HCT116 (cell line): ENCODE measurements at regions not wholly inside any gene's neighbourhood (a gene's known extent, or its start where the extent isn't known, plus 50 kb on each side); places are given as distances from the start of the nearest gene placed in this dataset.

ENCODE experiments used
- JUND ChIP-seq: IDR thresholded peaks from 2 replicates; pipeline ENCODE4 v1.6.1; 2012
- POLR2A ChIP-seq: IDR thresholded peaks from 2 replicates; pipeline ENCODE4 v1.7.0; 2011; ENCODE audit warnings: borderline replicate concordance; ENCODE audit not compliant: insufficient read depth, insufficient read length; ENCODE audit errors: extremely low read depth
- POLR2AphosphoS5 ChIP-seq: IDR thresholded peaks from 2 replicates; pipeline ENCODE4 v1.6.1; 2011; ENCODE audit warnings: mild to moderate bottlenecking, low read depth, low read length, moderate library complexity
- SIN3A ChIP-seq: IDR thresholded peaks from 2 replicates; pipeline ENCODE4 v1.6.1; 2012; ENCODE audit warnings: low read depth
- ZFX ChIP-seq: fragments of 450-650 bp; IDR thresholded peaks from 2 replicates; pipeline ENCODE4 v1.6.1; 2017
- ZNF274 ChIP-seq: fragments of 200-500 bp; sonication (Bioruptor generic); IDR thresholded peaks from 2 replicates; pipeline ENCODE4 v1.6.1; 2014; ENCODE audit warnings: mild to moderate bottlenecking, low read depth, low read length, inconsistent platforms
- TF ChIP-seq, protein P1 (sequence below), 3 experiments: fragments of 200-600 bp in 1 of 3; sonication (generic) in 1 of 3; IDR thresholded peaks in 2 of 3; conservative IDR thresholded peaks in 1 of 3; 2 replicates each; pipeline ENCODE4 v1.5.1; 2012 to 2017; ENCODE audit warnings: low read depth in 2 of 3, low read length in 2 of 3, antibody characterized with exemption in 1 of 3, borderline replicate concordance in 1 of 3, control low read depth in 1 of 3, mild to moderate bottlenecking in 1 of 3, mixed read lengths in 1 of 3, mixed run types in 1 of 3, moderate library complexity in 1 of 3; ENCODE audit not compliant: insufficient read depth in 1 of 3
- TF ChIP-seq, protein P2 (sequence below): IDR thresholded peaks from 2 replicates; pipeline ENCODE4 v1.6.1; 2012; ENCODE audit warnings: low read depth

DNA sequence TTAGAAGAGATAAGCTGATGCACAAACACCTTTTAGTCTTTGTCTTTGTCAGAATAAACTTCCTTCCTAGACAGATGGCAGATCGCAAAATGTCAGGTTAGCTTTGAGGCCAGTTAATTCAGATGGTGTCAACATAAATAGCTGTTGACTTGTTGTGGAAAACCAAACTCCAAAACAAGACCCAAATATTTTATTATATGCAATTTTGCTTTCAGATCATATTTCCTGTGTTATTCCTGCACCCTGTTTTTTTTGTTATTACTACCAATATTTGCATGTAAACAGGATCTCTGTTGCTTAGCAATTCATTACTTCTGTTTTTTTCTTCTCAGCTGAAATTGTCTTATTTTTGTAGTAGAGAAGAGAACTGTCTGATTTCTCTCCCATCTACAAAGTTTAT lies 316.0 kb downstream of the ETS1 start:
- TF ChIP-seq ZNF274 (no peak), POLR2A (no peak), ZFX (no peak), POLR2AphosphoS5 (no peak), SIN3A (no peak), JUND (no peak)
- TF ChIP-seq, protein P1, sequence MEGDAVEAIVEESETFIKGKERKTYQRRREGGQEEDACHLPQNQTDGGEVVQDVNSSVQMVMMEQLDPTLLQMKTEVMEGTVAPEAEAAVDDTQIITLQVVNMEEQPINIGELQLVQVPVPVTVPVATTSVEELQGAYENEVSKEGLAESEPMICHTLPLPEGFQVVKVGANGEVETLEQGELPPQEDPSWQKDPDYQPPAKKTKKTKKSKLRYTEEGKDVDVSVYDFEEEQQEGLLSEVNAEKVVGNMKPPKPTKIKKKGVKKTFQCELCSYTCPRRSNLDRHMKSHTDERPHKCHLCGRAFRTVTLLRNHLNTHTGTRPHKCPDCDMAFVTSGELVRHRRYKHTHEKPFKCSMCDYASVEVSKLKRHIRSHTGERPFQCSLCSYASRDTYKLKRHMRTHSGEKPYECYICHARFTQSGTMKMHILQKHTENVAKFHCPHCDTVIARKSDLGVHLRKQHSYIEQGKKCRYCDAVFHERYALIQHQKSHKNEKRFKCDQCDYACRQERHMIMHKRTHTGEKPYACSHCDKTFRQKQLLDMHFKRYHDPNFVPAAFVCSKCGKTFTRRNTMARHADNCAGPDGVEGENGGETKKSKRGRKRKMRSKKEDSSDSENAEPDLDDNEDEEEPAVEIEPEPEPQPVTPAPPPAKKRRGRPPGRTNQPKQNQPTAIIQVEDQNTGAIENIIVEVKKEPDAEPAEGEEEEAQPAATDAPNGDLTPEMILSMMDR (IDR thresholded peaks at IDR 0.05 in 2 of 3, conservative IDR thresholded peaks at IDR 0.05 in 1 of 3; ENCODE audit: borderline replicate concordance in 1 of 3, insufficient read depth in 1 of 3, low read depth in 2 of 3, low read length in 2 of 3): no peak
- TF ChIP-seq, protein P2, sequence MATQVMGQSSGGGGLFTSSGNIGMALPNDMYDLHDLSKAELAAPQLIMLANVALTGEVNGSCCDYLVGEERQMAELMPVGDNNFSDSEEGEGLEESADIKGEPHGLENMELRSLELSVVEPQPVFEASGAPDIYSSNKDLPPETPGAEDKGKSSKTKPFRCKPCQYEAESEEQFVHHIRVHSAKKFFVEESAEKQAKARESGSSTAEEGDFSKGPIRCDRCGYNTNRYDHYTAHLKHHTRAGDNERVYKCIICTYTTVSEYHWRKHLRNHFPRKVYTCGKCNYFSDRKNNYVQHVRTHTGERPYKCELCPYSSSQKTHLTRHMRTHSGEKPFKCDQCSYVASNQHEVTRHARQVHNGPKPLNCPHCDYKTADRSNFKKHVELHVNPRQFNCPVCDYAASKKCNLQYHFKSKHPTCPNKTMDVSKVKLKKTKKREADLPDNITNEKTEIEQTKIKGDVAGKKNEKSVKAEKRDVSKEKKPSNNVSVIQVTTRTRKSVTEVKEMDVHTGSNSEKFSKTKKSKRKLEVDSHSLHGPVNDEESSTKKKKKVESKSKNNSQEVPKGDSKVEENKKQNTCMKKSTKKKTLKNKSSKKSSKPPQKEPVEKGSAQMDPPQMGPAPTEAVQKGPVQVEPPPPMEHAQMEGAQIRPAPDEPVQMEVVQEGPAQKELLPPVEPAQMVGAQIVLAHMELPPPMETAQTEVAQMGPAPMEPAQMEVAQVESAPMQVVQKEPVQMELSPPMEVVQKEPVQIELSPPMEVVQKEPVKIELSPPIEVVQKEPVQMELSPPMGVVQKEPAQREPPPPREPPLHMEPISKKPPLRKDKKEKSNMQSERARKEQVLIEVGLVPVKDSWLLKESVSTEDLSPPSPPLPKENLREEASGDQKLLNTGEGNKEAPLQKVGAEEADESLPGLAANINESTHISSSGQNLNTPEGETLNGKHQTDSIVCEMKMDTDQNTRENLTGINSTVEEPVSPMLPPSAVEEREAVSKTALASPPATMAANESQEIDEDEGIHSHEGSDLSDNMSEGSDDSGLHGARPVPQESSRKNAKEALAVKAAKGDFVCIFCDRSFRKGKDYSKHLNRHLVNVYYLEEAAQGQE: no peak
